NB4 (cell line): ENCODE measurements at regions not wholly inside any gene's neighbourhood (a gene's known extent, or its start where the extent isn't known, plus 50 kb on each side); places are given as distances from the start of the nearest gene placed in this dataset.

Experiments used
- CTCF ChIP-seq: IDR thresholded peaks from one replicate; pipeline ENCODE4 v1.5.1; 2012; ENCODE audit warnings: low read depth, low read length
- MAX ChIP-seq: IDR thresholded peaks from 2 replicates; pipeline ENCODE4 v1.6.1; 2011; ENCODE audit warnings: low read depth, low read length
- POLR2A ChIP-seq: IDR thresholded peaks from 2 replicates; pipeline ENCODE4 v1.6.1; 2011; ENCODE audit warnings: mild to moderate bottlenecking; ENCODE audit not compliant: insufficient read length; ENCODE audit errors: extremely low read depth

- TF ChIP-seq POLR2A (no peak), CTCF (no peak), MAX (no peak)
Measured at GRCh38 chr7:25579778-25580075, 351.4 kb upstream of the NPVF start.
